ENCODE measurements at regions not wholly inside any gene's neighbourhood (a gene's known extent, or its start where the extent isn't known, plus 50 kb on each side); places are given as distances from the start of the nearest gene placed in this dataset.

GRCh38 chr6:139886396-139886795 is 511.9 kb upstream of the CITED2 start:
- no peak overlapping the region for H3K4me2 ChIP-seq (ENCODE audit: insufficient read depth, low read length)
- no peaks in the 10 kb centered on the region for H3K27me3 ChIP-seq (ENCODE audit: insufficient read depth, low read length)
- H3K9me3 ChIP-seq (ENCODE audit: low read depth, low read length), result no peaks in the 10 kb centered on the region
- no peak overlapping the region for H3K27ac ChIP-seq (ENCODE audit: low read depth, low read length)
- H2AFZ ChIP-seq (ENCODE audit: low read length), result no peak overlapping the region
- H4K20me1 ChIP-seq (ENCODE audit: insufficient read depth, low read length), result no peaks in the 10 kb centered on the region
- peaks cover 23% of the 10 kb centered on the region for H3K4me1 ChIP-seq (ENCODE audit: insufficient read depth, low read length)
- no peak overlapping the region for H3K4me3 ChIP-seq (ENCODE audit: insufficient read depth, low read length)
- no peak for TF ChIP-seq CTCF (IDR thresholded peaks at IDR 0.05; ENCODE audit: extremely low read depth, low read depth, low read length)
- no peak for DNase-seq (ENCODE audit: insufficient read length, low spot score, missing footprints)
- no peaks in the 10 kb centered on the region for H3K79me2 ChIP-seq (ENCODE audit: insufficient read depth, low read length)
- H3K36me3 ChIP-seq (ENCODE audit: insufficient read depth, low read length), result no peaks in the 10 kb centered on the region

- H3K4me3 ChIP-seq (ENCODE audit: insufficient read depth, low read length), result no peak overlapping the region
- no peaks in the 10 kb centered on the region for H3K79me2 ChIP-seq (ENCODE audit: insufficient read depth, low read length)
- TF ChIP-seq CTCF (IDR thresholded peaks at IDR 0.05; ENCODE audit: extremely low read depth, low read depth, low read length), result no peak
- no peak overlapping the region for H3K27ac ChIP-seq (ENCODE audit: low read depth, low read length)
- H3K36me3 ChIP-seq (ENCODE audit: insufficient read depth, low read length), result no peaks in the 10 kb centered on the region
- no peak overlapping the region for H3K4me2 ChIP-seq (ENCODE audit: insufficient read depth, low read length)
- no peaks in the 10 kb centered on the region for H3K27me3 ChIP-seq (ENCODE audit: insufficient read depth, low read length)
- DNase-seq (ENCODE audit: insufficient read length, low spot score, missing footprints), result no peak
- H3K4me1 ChIP-seq (ENCODE audit: insufficient read depth, low read length), result peaks cover 23% of the 10 kb centered on the region
- no peaks in the 10 kb centered on the region for H3K9me3 ChIP-seq (ENCODE audit: low read depth, low read length)
- H2AFZ ChIP-seq (ENCODE audit: low read length), result no peak overlapping the region
- H4K20me1 ChIP-seq (ENCODE audit: insufficient read depth, low read length), result no peaks in the 10 kb centered on the region
Measured at GRCh38 chr6:139885909-139886308, 511.5 kb upstream of the CITED2 start.

GRCh38 chr6:139883776-139884175 is 509.3 kb upstream of the CITED2 start:
- Histone ChIP-seq H3K36me3 (ENCODE audit: insufficient read depth, low read length) (no peaks in the 10 kb centered on the region), H3K4me2 (ENCODE audit: insufficient read depth, low read length) (no peak overlapping the region), H3K4me3 (ENCODE audit: insufficient read depth, low read length) (no peak overlapping the region), H3K27ac (ENCODE audit: low read depth, low read length) (no peak overlapping the region), H3K79me2 (ENCODE audit: insufficient read depth, low read length) (no peaks in the 10 kb centered on the region), H3K27me3 (ENCODE audit: insufficient read depth, low read length) (no peaks in the 10 kb centered on the region), H3K4me1 (ENCODE audit: insufficient read depth, low read length) (peaks cover 23% of the 10 kb centered on the region), H3K9me3 (ENCODE audit: low read depth, low read length) (no peaks in the 10 kb centered on the region), H2AFZ (ENCODE audit: low read length) (peak overlapping the region; percentile 65), H4K20me1 (ENCODE audit: insufficient read depth, low read length) (no peaks in the 10 kb centered on the region)
- no peak for TF ChIP-seq CTCF (IDR thresholded peaks at IDR 0.05; ENCODE audit: extremely low read depth, low read depth, low read length)
- no peak for DNase-seq (ENCODE audit: insufficient read length, low spot score, missing footprints)

GRCh38 chr6:139882977-139883728 is 508.7 kb upstream of the CITED2 start:
- Histone ChIP-seq H3K27ac (ENCODE audit: low read depth, low read length) (peak overlapping the region; percentile 80), H3K4me1 (ENCODE audit: insufficient read depth, low read length) (peaks cover 23% of the 10 kb centered on the region), H3K4me3 (ENCODE audit: insufficient read depth, low read length) (no peak overlapping the region), H3K9me3 (ENCODE audit: low read depth, low read length) (no peaks in the 10 kb centered on the region), H3K79me2 (ENCODE audit: insufficient read depth, low read length) (no peaks in the 10 kb centered on the region), H3K27me3 (ENCODE audit: insufficient read depth, low read length) (no peaks in the 10 kb centered on the region), H4K20me1 (ENCODE audit: insufficient read depth, low read length) (no peaks in the 10 kb centered on the region), H2AFZ (ENCODE audit: low read length) (peak overlapping the region; percentile 65), H3K36me3 (ENCODE audit: insufficient read depth, low read length) (no peaks in the 10 kb centered on the region), H3K4me2 (ENCODE audit: insufficient read depth, low read length) (no peak overlapping the region)
- TF ChIP-seq CTCF (IDR thresholded peaks at IDR 0.05; ENCODE audit: extremely low read depth, low read depth, low read length), result no peak
- no peak for DNase-seq (ENCODE audit: insufficient read length, low spot score, missing footprints)
